SK-N-SH (cell line): ENCODE measurements at regions not wholly inside any gene's neighbourhood (a gene's known extent, or its start where the extent isn't known, plus 50 kb on each side); places are given as distances from the start of the nearest gene placed in this dataset.

ENCODE experiments used
- CTCF ChIA-PET: fragments of 300-600, 350-600 bp; formaldehyde crosslinking; extraction: SDS; loops from one replicate; lab custom pipeline; 2021; lab: Yijun Ruan, JAX
- POLR2A ChIA-PET: fragments of 350-600 bp; sonication (Branson Sonifier 250); formaldehyde crosslinking; extraction: SDS; loops from one replicate; lab custom pipeline; 2020; ENCODE audit warnings: antibody characterized with exemption, inconsistent platforms; lab: Yijun Ruan, JAX
- DNase-seq: peaks from one replicate; pipeline ENCODE4 v3.0.0; 2012
- H2AFZ ChIP-seq: fragments of 200-600 bp; sonication (generic); 2 replicates; pipeline ENCODE4 v1.8.1; 2016; ENCODE audit warnings: antibody characterized with exemption, mild to moderate bottlenecking, low read depth
- H3F3A ChIP-seq: fragments of 200-600 bp; sonication (generic); replicated peaks from 2 replicates; pipeline ENCODE3; 2016; ENCODE audit warnings: antibody characterized with exemption, mild to moderate bottlenecking; ENCODE audit not compliant: insufficient read depth
- H3K27ac ChIP-seq, 2 experiments: fragments of 200-500 bp in 1 of 2; fragments of 200-600 bp in 1 of 2; sonication (Bioruptor generic) in 1 of 2; sonication (generic), shearing (Covaris generic) in 1 of 2; 2 replicates each; pipeline versions ENCODE4 v1.5.1 to v1.6.1; 2014 to 2016; ENCODE audit warnings: low read depth in 2 of 2, inconsistent platforms in 1 of 2, low read length in 1 of 2, mild to moderate bottlenecking in 1 of 2, mixed read lengths in 1 of 2
- H3K27me3 ChIP-seq: fragments of 200-600 bp; sonication (generic), shearing (Covaris generic); 2 replicates; pipeline ENCODE4 v1.6.1; 2016; ENCODE audit warnings: mixed run types; ENCODE audit not compliant: insufficient read depth
- H3K36me3 ChIP-seq, 2 experiments: fragments of 200-500 bp in 1 of 2; fragments of 200-600 bp in 1 of 2; sonication (Bioruptor generic) in 1 of 2; sonication (generic) in 1 of 2; replicated peaks in 1 of 2; 2 replicates each; pipeline versions ENCODE3 to v1.5.1; 2014 to 2016; ENCODE audit warnings: low read length in 1 of 2, mild to moderate bottlenecking in 1 of 2; ENCODE audit not compliant: insufficient read depth in 2 of 2, control insufficient read depth in 1 of 2
- H3K4me1 ChIP-seq, 2 experiments: fragments of 200-500 bp in 1 of 2; fragments of 200-600 bp in 1 of 2; sonication (Bioruptor generic) in 1 of 2; sonication (generic), shearing (Covaris generic) in 1 of 2; 2 replicates each; pipeline versions ENCODE4 v1.5.1 to v1.6.1; 2014 to 2016; ENCODE audit warnings: low read depth in 1 of 2, low read length in 1 of 2, mixed run types in 1 of 2; ENCODE audit not compliant: insufficient read depth in 2 of 2, control insufficient read depth in 1 of 2
- H3K4me2 ChIP-seq: fragments of 200-600 bp; sonication (generic), shearing (Covaris generic); 2 replicates; pipeline ENCODE4 v1.6.1; 2017; ENCODE audit warnings: mixed run types
- H3K4me3 ChIP-seq, 2 experiments: fragments of 200-500 bp in 1 of 2; fragments of 200-600 bp in 1 of 2; sonication (Bioruptor generic) in 1 of 2; sonication (generic), shearing (Covaris generic) in 1 of 2; 2 replicates each; pipeline versions ENCODE4 v1.5.1 to v1.8.1; 2014 to 2016; ENCODE audit warnings: low read depth in 2 of 2, inconsistent platforms in 1 of 2, low read length in 1 of 2, mild to moderate bottlenecking in 1 of 2, mixed read lengths in 1 of 2, moderate library complexity in 1 of 2
- H3K79me2 ChIP-seq: fragments of 200-600 bp; sonication (generic); 2 replicates; pipeline ENCODE4 v1.8.1; 2017; ENCODE audit warnings: mild to moderate bottlenecking; ENCODE audit not compliant: insufficient read depth
- H3K9ac ChIP-seq: fragments of 200-600 bp; sonication (generic); 2 replicates; pipeline ENCODE4 v1.6.1; 2017; ENCODE audit warnings: mixed run types
- H3K9me2 ChIP-seq: fragments of 200-600 bp; sonication (generic); 2 replicates; pipeline ENCODE4 v1.6.1; 2017; ENCODE audit warnings: mixed run types
- H3K9me3 ChIP-seq: fragments of 200-600 bp; sonication (generic); 2 replicates; pipeline ENCODE4 v1.6.1; 2017; ENCODE audit warnings: mixed run types, mild to moderate bottlenecking, moderate library complexity
- H4K20me1 ChIP-seq: fragments of 200-600 bp; sonication (generic); 2 replicates; pipeline ENCODE4 v1.6.1; 2017; ENCODE audit warnings: mild to moderate bottlenecking, mixed run types; ENCODE audit not compliant: insufficient read depth
- CHD2 ChIP-seq: fragments of 150-350 bp; IDR thresholded peaks from 2 replicates; pipeline ENCODE4 v1.6.1; 2018; ENCODE audit warnings: low read length; ENCODE audit not compliant: partially characterized antibody
- EP300 ChIP-seq, 2 experiments: IDR thresholded peaks; 2 replicates each; pipeline versions ENCODE4 v1.4.0 to v1.6.1; 2012; ENCODE audit warnings: borderline replicate concordance in 1 of 2, low read depth in 1 of 2, low read length in 1 of 2
- FOXM1 ChIP-seq: IDR thresholded peaks from 2 replicates; pipeline ENCODE4 v1.4.0; 2012; ENCODE audit warnings: low read depth, mild to moderate bottlenecking
- MXI1 ChIP-seq: IDR thresholded peaks from 2 replicates; pipeline ENCODE4 v1.6.1; 2012; ENCODE audit warnings: mild to moderate bottlenecking, low read depth, low read length, improper control_type of control experiment
- NFIC ChIP-seq: IDR thresholded peaks from 2 replicates; pipeline ENCODE4 v1.4.0; 2012; ENCODE audit warnings: borderline replicate concordance
- NRF1 ChIP-seq: IDR thresholded peaks from 2 replicates; pipeline ENCODE4 v1.6.1; 2012; ENCODE audit warnings: low read depth, mild to moderate bottlenecking, low read length
- RAD21 ChIP-seq: IDR thresholded peaks from 2 replicates; pipeline ENCODE4 v1.6.1; 2012; ENCODE audit warnings: mild to moderate bottlenecking, low read length
- SIN3A ChIP-seq: IDR thresholded peaks from 2 replicates; pipeline ENCODE4 v1.6.1; 2012; ENCODE audit warnings: low read depth, mild to moderate bottlenecking, low read length, moderate library complexity, borderline replicate concordance
- TAF1 ChIP-seq: IDR thresholded peaks from 2 replicates; pipeline ENCODE4 v1.6.1; 2012; ENCODE audit warnings: low read depth, mild to moderate bottlenecking, low read length, moderate library complexity, borderline replicate concordance
- TCF12 ChIP-seq: IDR thresholded peaks from 2 replicates; pipeline ENCODE4 v1.4.0; 2012
- WGBS: methylation state at CpG from one replicate; pipeline ENCODE4 v1.1.6; 2017; ENCODE audit warnings: low lambda C conversion rate; 5-methylcytosine and 5-hydroxymethylcytosine counted together
- TF ChIP-seq, protein P1 (sequence below): fragments of 200-600 bp; sonication (generic); IDR thresholded peaks from 2 replicates; pipeline ENCODE4 v1.6.1; 2017; ENCODE audit warnings: antibody characterized with exemption, mild to moderate bottlenecking, moderate library complexity
- TF ChIP-seq, protein P2 (sequence below): IDR thresholded peaks from 2 replicates; pipeline ENCODE4 v1.4.0; 2012; ENCODE audit warnings: low read depth, borderline replicate concordance
- TF ChIP-seq, protein P3 (sequence below): fragments of 150-350 bp; IDR thresholded peaks from 2 replicates; pipeline ENCODE4 v1.6.1; 2016; ENCODE audit warnings: mild to moderate bottlenecking, low read depth, low read length
- TF ChIP-seq, protein P4 (sequence below): IDR thresholded peaks from 2 replicates; pipeline ENCODE4 v1.4.0; 2012; ENCODE audit warnings: low read depth
- TF ChIP-seq, protein P5 (sequence below): IDR thresholded peaks from 2 replicates; pipeline ENCODE4 v1.6.1; 2012; ENCODE audit warnings: mild to moderate bottlenecking, low read depth, low read length, moderate library complexity
- TF ChIP-seq, protein P6 (sequence below): IDR thresholded peaks from 2 replicates; pipeline ENCODE4; 2012

DNA sequence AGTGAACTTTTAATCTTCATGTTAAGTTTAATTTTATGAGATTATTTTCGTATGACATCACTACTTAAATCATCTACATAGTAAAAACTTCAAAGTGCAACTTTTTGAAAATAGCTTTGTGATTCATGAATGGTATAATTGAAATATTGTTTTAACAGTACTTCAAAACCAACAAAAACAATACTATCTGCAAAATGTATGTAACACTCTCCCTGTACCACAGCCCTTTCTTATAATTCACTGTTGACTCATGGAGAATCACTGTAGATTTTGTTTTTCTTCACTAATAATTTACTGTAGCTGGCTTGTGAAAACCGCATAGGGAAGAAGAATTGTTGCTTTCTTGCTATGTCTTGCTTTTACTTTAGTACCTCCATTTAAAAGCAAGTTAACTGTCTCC, 301.4 kb upstream of the ADAMTS5 start:
- H3K27ac ChIP-seq, result peak overlapping the region in 1 of 2 experiments; percentile 42; a peak in 2 of 4 replicates
- H3K9me3 ChIP-seq, result no peaks in the 10 kb centered on the region
- no peak overlapping the region for H3K9ac ChIP-seq
- DNase-seq, result no peak
- H3K9me2 ChIP-seq, result no peaks in the 10 kb centered on the region
- TF ChIP-seq, protein P1, sequence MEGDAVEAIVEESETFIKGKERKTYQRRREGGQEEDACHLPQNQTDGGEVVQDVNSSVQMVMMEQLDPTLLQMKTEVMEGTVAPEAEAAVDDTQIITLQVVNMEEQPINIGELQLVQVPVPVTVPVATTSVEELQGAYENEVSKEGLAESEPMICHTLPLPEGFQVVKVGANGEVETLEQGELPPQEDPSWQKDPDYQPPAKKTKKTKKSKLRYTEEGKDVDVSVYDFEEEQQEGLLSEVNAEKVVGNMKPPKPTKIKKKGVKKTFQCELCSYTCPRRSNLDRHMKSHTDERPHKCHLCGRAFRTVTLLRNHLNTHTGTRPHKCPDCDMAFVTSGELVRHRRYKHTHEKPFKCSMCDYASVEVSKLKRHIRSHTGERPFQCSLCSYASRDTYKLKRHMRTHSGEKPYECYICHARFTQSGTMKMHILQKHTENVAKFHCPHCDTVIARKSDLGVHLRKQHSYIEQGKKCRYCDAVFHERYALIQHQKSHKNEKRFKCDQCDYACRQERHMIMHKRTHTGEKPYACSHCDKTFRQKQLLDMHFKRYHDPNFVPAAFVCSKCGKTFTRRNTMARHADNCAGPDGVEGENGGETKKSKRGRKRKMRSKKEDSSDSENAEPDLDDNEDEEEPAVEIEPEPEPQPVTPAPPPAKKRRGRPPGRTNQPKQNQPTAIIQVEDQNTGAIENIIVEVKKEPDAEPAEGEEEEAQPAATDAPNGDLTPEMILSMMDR, result no peak
- TF ChIP-seq NFIC, result no peak
- no peak for TF ChIP-seq EP300 (IDR thresholded peaks at IDR 0.05; ENCODE audit: borderline replicate concordance in 1 of 2, low read depth in 1 of 2, low read length in 1 of 2)
- H3K27me3 ChIP-seq, result no peaks in the 10 kb centered on the region
- WGBS, result 71% methylated on average over 2 of the region's 2 CpGs
- 0 out of 4 replicates have a peak, but pooled peaks cover 0 to 6% of the 10 kb centered on the region in 2 experiments for H3K4me1 ChIP-seq
- H3K4me3 ChIP-seq, result no peak overlapping the region
- H3F3A ChIP-seq, result no peaks in the 10 kb centered on the region
- POLR2A ChIA-PET, result no interaction called here
- CTCF ChIA-PET, result no interaction called here
- H3K36me3 ChIP-seq, result no peaks in the 10 kb centered on the region
- no peak overlapping the region for H2AFZ ChIP-seq
- H3K79me2 ChIP-seq, result no peaks in the 10 kb centered on the region
- H4K20me1 ChIP-seq, result no peaks in the 10 kb centered on the region
- no peak overlapping the region for H3K4me2 ChIP-seq

DNA sequence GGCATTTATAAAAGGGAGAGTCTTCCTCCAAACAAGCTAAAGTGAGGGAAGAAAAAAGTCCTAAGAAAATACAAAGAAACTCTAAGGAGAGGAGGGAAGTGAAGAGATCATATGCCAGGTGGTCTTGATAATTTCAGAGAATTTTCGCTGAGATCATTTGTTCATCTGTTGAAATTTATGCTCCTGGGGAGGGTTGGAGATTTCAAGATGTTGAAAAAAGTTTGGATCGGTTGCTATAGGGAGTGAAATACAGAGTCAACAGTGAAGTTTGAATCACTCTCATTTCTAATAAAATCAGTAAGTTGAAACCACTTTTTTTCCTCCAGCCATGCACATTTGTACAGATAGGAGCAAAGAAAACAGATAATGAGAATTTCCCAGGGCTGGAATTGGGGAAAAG, 299.1 kb upstream of the ADAMTS5 start:
- no peak overlapping the region for H3K9ac ChIP-seq
- POLR2A ChIA-PET, result no interaction called here
- no peak overlapping the region for H3K27ac ChIP-seq
- TF ChIP-seq NRF1 (no peak), FOXM1 (no peak), TAF1 (no peak), TCF12 (no peak), MXI1 (no peak), RAD21 (no peak), CHD2 (no peak), SIN3A (no peak), NFIC (no peak)
- TF ChIP-seq, protein P2, sequence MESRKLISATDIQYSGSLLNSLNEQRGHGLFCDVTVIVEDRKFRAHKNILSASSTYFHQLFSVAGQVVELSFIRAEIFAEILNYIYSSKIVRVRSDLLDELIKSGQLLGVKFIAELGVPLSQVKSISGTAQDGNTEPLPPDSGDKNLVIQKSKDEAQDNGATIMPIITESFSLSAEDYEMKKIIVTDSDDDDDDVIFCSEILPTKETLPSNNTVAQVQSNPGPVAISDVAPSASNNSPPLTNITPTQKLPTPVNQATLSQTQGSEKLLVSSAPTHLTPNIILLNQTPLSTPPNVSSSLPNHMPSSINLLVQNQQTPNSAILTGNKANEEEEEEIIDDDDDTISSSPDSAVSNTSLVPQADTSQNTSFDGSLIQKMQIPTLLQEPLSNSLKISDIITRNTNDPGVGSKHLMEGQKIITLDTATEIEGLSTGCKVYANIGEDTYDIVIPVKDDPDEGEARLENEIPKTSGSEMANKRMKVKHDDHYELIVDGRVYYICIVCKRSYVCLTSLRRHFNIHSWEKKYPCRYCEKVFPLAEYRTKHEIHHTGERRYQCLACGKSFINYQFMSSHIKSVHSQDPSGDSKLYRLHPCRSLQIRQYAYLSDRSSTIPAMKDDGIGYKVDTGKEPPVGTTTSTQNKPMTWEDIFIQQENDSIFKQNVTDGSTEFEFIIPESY, result no peak
- TF ChIP-seq, protein P3, sequence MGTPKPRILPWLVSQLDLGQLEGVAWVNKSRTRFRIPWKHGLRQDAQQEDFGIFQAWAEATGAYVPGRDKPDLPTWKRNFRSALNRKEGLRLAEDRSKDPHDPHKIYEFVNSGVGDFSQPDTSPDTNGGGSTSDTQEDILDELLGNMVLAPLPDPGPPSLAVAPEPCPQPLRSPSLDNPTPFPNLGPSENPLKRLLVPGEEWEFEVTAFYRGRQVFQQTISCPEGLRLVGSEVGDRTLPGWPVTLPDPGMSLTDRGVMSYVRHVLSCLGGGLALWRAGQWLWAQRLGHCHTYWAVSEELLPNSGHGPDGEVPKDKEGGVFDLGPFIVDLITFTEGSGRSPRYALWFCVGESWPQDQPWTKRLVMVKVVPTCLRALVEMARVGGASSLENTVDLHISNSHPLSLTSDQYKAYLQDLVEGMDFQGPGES, result no peak
- TF ChIP-seq, protein P4, sequence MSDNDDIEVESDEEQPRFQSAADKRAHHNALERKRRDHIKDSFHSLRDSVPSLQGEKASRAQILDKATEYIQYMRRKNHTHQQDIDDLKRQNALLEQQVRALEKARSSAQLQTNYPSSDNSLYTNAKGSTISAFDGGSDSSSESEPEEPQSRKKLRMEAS, result no peak
- TF ChIP-seq, protein P5, sequence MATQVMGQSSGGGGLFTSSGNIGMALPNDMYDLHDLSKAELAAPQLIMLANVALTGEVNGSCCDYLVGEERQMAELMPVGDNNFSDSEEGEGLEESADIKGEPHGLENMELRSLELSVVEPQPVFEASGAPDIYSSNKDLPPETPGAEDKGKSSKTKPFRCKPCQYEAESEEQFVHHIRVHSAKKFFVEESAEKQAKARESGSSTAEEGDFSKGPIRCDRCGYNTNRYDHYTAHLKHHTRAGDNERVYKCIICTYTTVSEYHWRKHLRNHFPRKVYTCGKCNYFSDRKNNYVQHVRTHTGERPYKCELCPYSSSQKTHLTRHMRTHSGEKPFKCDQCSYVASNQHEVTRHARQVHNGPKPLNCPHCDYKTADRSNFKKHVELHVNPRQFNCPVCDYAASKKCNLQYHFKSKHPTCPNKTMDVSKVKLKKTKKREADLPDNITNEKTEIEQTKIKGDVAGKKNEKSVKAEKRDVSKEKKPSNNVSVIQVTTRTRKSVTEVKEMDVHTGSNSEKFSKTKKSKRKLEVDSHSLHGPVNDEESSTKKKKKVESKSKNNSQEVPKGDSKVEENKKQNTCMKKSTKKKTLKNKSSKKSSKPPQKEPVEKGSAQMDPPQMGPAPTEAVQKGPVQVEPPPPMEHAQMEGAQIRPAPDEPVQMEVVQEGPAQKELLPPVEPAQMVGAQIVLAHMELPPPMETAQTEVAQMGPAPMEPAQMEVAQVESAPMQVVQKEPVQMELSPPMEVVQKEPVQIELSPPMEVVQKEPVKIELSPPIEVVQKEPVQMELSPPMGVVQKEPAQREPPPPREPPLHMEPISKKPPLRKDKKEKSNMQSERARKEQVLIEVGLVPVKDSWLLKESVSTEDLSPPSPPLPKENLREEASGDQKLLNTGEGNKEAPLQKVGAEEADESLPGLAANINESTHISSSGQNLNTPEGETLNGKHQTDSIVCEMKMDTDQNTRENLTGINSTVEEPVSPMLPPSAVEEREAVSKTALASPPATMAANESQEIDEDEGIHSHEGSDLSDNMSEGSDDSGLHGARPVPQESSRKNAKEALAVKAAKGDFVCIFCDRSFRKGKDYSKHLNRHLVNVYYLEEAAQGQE, result no peak
- TF ChIP-seq, protein P6, sequence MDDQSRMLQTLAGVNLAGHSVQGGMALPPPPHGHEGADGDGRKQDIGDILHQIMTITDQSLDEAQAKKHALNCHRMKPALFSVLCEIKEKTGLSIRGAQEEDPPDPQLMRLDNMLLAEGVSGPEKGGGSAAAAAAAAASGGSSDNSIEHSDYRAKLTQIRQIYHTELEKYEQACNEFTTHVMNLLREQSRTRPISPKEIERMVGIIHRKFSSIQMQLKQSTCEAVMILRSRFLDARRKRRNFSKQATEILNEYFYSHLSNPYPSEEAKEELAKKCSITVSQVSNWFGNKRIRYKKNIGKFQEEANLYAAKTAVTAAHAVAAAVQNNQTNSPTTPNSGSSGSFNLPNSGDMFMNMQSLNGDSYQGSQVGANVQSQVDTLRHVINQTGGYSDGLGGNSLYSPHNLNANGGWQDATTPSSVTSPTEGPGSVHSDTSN, result no peak
- TF ChIP-seq, all 33 proteins: peak for 0
- no peaks in the 10 kb centered on the region for H3F3A ChIP-seq
- no peak for DNase-seq
- H3K4me1 ChIP-seq, result 0 out of 4 replicates have a peak, but pooled peaks cover 0 to 6% of the 10 kb centered on the region in 2 experiments
- H3K79me2 ChIP-seq, result no peaks in the 10 kb centered on the region
- no peaks in the 10 kb centered on the region for H3K36me3 ChIP-seq
- no peak overlapping the region for H2AFZ ChIP-seq
- H3K9me3 ChIP-seq, result no peaks in the 10 kb centered on the region
- 56% methylated on average over 2 of the region's 2 CpGs for WGBS
- CTCF ChIA-PET, result no interaction called here
- H3K27me3 ChIP-seq, result no peaks in the 10 kb centered on the region
- no peaks in the 10 kb centered on the region for H3K9me2 ChIP-seq
- no peaks in the 10 kb centered on the region for H4K20me1 ChIP-seq
- no peak overlapping the region for H3K4me2 ChIP-seq
- H3K4me3 ChIP-seq, result no peak overlapping the region
